ENCODE measurements at regions not wholly inside any gene's neighbourhood (a gene's known extent, or its start where the extent isn't known, plus 50 kb on each side); places are given as distances from the start of the nearest gene placed in this dataset.

DNA sequence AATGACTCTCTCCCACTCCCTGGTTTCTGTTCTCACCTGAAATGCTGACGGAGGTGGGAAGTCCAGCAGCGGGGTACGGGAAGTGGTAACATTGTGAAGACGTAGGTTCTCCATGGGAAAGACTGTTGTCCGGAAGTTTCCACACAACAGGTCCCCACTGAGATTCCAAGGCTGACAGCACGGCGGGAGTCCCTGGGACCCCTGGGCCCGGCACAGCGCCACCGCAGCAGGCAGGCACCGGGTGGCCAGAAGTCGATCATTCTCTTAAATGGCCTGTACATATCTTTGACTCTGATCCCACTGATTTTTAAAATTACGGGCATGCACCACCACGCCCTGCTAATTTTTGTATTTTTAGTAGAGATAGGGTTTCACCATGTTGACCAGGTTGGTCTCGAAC is 201.0 kb upstream of the SALL3 start:
- DNase-seq: no peak
- Histone ChIP-seq H3K27ac (no peak overlapping the region), H3K9me3 (no peaks in the 10 kb centered on the region), H3K4me3 (no peak overlapping the region), H3K27me3 (no peaks in the 10 kb centered on the region), H3K4me1 (no peaks in the 10 kb centered on the region), H3K36me3 (no peaks in the 10 kb centered on the region)
- 85 to 94% methylated on average over 4 to 15 of the region's 15 CpGs for WGBS, 2 donors (ENCODE audit: low coverage in 1 of 2)
- no peak for TF ChIP-seq POLR2A (IDR thresholded peaks at IDR 0.05)
- intact Hi-C loops (cut with DNase I; ENCODE audit: low total_unique reads) (no loop called here), in situ Hi-C loops (cut with MboI; ENCODE audit: low pct_ligation_motif_present in 1 of 4, low pct_unique_long_range_greater_than_20kb in 1 of 4, low sequenced_read_pairs in 3 of 4) (no loop called here)

DNA sequence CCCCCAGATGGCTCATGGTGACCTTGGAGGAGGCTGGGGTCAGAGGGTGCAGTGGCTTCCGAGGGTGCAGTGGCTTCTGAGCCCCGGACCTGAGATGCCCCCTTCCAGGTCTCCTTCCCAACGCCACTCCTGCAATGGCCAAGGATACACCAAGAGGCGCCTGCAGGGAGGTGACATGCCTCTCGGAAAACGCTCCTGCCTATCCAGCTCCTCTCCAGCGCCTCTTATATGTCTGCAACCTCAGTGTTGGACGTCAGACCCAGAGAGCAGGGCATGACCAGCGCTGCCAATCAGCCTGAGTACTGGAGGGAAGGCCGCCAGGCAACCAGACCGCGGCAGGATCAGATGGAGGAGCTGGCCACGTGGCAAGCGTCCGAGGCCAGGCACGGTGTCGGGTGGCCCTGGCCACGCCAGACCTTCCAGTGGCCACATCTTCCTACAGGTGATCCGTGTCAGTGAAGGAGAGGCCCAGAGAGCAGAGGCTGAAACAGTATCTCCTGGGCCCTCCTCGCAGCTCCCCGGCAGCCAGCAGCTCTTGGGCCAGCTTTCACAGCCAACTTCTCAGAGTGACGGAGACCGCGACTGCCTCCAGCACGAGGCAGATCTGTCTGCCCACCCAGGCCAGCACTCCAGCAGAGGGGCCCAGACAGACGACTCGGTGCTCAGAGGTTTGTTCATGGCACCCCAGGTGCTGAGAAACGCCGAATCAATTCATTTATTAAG is 199.5 kb upstream of the SALL3 start:
- Histone ChIP-seq H3K9me3 (no peaks in the 10 kb centered on the region), H3K27me3 (no peaks in the 10 kb centered on the region), H3K36me3 (no peaks in the 10 kb centered on the region), H3K4me3 (no peak overlapping the region), H3K27ac (no peak overlapping the region), H3K4me1 (no peaks in the 10 kb centered on the region)
- peak; percentile 3 for DNase-seq
- intact Hi-C loops (cut with DNase I; ENCODE audit: low total_unique reads): no loop called here
- TF ChIP-seq POLR2AphosphoS5 (IDR thresholded peaks at IDR 0.05) (no peak), EP300 (IDR thresholded peaks at IDR 0.05; ENCODE audit: low read depth) (no peak), POLR2A (IDR thresholded peaks at IDR 0.05) (no peak)
- TF ChIP-seq, protein P1, sequence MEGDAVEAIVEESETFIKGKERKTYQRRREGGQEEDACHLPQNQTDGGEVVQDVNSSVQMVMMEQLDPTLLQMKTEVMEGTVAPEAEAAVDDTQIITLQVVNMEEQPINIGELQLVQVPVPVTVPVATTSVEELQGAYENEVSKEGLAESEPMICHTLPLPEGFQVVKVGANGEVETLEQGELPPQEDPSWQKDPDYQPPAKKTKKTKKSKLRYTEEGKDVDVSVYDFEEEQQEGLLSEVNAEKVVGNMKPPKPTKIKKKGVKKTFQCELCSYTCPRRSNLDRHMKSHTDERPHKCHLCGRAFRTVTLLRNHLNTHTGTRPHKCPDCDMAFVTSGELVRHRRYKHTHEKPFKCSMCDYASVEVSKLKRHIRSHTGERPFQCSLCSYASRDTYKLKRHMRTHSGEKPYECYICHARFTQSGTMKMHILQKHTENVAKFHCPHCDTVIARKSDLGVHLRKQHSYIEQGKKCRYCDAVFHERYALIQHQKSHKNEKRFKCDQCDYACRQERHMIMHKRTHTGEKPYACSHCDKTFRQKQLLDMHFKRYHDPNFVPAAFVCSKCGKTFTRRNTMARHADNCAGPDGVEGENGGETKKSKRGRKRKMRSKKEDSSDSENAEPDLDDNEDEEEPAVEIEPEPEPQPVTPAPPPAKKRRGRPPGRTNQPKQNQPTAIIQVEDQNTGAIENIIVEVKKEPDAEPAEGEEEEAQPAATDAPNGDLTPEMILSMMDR (IDR thresholded peaks at IDR 0.05): no peak
- in situ Hi-C loops (cut with MboI; ENCODE audit: low pct_ligation_motif_present in 1 of 4, low pct_unique_long_range_greater_than_20kb in 1 of 4, low sequenced_read_pairs in 3 of 4): no loop called here
- 87% methylated on average over 24 of the region's 29 CpGs; no CpG with 5 or more reads in 1 of the 2 donors for WGBS, 2 donors (ENCODE audit: low coverage in 1 of 2)

DNA sequence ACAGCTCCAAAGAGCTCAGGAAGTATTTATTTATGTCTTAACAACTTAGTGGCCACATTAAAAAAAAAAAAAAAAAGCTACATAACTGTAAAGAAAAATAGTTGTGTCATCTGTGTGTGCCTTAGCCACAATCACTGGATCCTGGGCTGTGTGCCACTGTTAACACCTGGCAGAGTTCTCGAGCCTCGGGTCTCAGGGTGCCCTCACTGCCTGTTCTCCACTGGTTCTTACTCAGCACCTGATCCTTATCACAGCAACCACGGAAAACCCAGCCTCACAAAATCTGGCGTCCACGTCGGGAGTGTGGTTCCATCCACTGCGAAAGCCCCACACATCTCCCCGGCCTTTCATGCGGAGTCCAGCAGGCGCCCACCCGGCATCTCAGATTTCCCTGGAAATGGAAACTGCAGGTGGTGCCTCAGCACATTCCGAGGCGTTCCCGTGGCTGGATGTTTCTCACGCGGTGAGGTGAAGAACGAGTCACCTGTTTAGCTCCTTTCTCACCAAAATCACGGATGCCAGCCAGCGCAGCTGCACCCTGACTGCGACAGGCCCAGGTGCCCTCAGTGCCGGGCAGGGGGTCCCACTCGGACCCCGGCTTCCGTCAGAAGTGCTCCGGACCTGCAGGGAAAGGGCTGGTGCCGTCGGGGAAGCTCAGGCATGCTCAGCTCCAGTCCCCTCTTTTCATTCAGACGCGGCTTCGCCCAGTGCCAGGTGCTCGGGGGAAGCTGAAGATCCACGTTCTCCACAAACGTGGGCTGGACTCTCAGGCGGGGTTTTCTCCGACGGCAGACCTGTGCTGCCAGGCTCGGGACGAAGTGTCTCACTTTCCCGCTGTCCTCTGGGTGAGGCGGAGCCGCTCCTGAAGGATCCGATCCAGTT is 198.7 kb upstream of the SALL3 start:
- Histone ChIP-seq H3K9me3 (no peaks in the 10 kb centered on the region), H3K27ac (no peak overlapping the region), H3K4me3 (no peak overlapping the region), H3K27me3 (no peaks in the 10 kb centered on the region), H3K4me1 (no peaks in the 10 kb centered on the region), H3K36me3 (no peaks in the 10 kb centered on the region)
- in situ Hi-C loops (cut with MboI; ENCODE audit: low pct_ligation_motif_present in 1 of 4, low pct_unique_long_range_greater_than_20kb in 1 of 4, low sequenced_read_pairs in 3 of 4) (no loop called here), intact Hi-C loops (cut with DNase I; ENCODE audit: low total_unique reads) (no loop called here)
- TF ChIP-seq EP300 (IDR thresholded peaks at IDR 0.05; ENCODE audit: low read depth): no peak
- TF ChIP-seq, protein P1 (IDR thresholded peaks at IDR 0.05): no peak
- TF ChIP-seq POLR2AphosphoS5 (IDR thresholded peaks at IDR 0.05): no peak
- TF ChIP-seq POLR2A (IDR thresholded peaks at IDR 0.05): no peak
- no peak for DNase-seq
- 88 to 90% methylated on average over 2 to 40 of the region's 42 CpGs for WGBS, 2 donors (ENCODE audit: low coverage in 1 of 2)

DNA sequence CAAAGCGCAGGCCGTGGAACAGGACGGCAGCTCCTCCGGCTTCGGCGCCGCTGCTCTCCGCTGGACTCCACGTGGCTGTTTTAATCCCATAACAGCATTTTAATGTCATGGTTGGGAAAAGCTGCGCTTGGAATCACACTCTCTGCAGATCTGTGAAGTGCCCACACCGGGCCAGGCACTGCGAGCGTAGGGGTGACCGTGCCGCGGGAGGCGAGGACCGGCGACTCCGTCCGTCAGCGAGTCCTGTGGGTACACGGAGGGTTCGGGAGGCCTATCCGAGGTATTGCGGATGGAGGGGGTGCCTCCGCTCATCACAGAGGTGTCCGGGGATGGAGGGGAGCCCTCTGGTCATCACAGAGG is 198.0 kb upstream of the SALL3 start:
- TF ChIP-seq POLR2AphosphoS5 (IDR thresholded peaks at IDR 0.05): no peak
- no peak for TF ChIP-seq POLR2A (IDR thresholded peaks at IDR 0.05)
- TF ChIP-seq EP300 (IDR thresholded peaks at IDR 0.05; ENCODE audit: low read depth): no peak
- TF ChIP-seq, protein P1 (IDR thresholded peaks at IDR 0.05): no peak
- H3K27me3 ChIP-seq: no peaks in the 10 kb centered on the region
- H3K36me3 ChIP-seq: no peaks in the 10 kb centered on the region
- WGBS, 2 donors (ENCODE audit: low coverage in 1 of 2): 76 to 98% methylated on average over 10 to 23 of the region's 28 CpGs
- H3K4me3 ChIP-seq: no peak overlapping the region
- H3K27ac ChIP-seq: no peak overlapping the region
- DNase-seq: no peak
- in situ Hi-C loops (cut with MboI; ENCODE audit: low pct_ligation_motif_present in 1 of 4, low pct_unique_long_range_greater_than_20kb in 1 of 4, low sequenced_read_pairs in 3 of 4) (no loop called here), intact Hi-C loops (cut with DNase I; ENCODE audit: low total_unique reads) (no loop called here)
- no peaks in the 10 kb centered on the region for H3K4me1 ChIP-seq
- H3K9me3 ChIP-seq: no peaks in the 10 kb centered on the region
